CD4-positive, alpha-beta T cell (primary cell): ENCODE measurements at regions not wholly inside any gene's neighbourhood (a gene's known extent, or its start where the extent isn't known, plus 50 kb on each side); places are given as distances from the start of the nearest gene placed in this dataset.

Source experiments
- ATAC-seq: fragments of 200-7000 bp; cut with Tn5 transposase; one replicate; pipeline ENCODE4 v1.10.0; 2022; ENCODE audit warnings: mild to moderate bottlenecking; ENCODE audit not compliant: poor library complexity
- CTCF ChIA-PET: fragments of 350-600 bp; sonication (Branson Sonifier 250); formaldehyde crosslinking; loops from one replicate; lab custom pipeline; 2021; ENCODE audit warnings: antibody characterized with exemption, inconsistent platforms; lab: Charles Lee
- POLR2A ChIA-PET: fragments of 350-600 bp; sonication (Branson Sonifier 250); formaldehyde crosslinking; loops from one replicate; lab custom pipeline; 2021; ENCODE audit warnings: antibody characterized with exemption, inconsistent platforms; lab: Charles Lee
- DNase-seq, 14 experiments: peaks; one replicate each; pipeline ENCODE4 v3.0.0-alpha.2; 2013 to 2020; ENCODE audit warnings: mixed read lengths in 2 of 14
- H3K27ac ChIP-seq, 2 donors: one replicate each; pipeline versions ENCODE4 v1.5.1 to v1.7.0; 2013; ENCODE audit warnings: low read length in 2 of 2, low read depth in 1 of 2, mild to moderate bottlenecking in 1 of 2
- H3K27me3 ChIP-seq, 2 experiments: 1 replicate in 1 of 2; 2 replicates in 1 of 2; pipeline versions ENCODE4 v1.6.1 to v1.7.0; 2013; ENCODE audit warnings: low read length in 2 of 2, control low read depth in 1 of 2, mild to moderate bottlenecking in 1 of 2, moderate library complexity in 1 of 2; ENCODE audit not compliant: insufficient read depth in 2 of 2, control insufficient read depth in 1 of 2
- H3K36me3 ChIP-seq: one replicate; pipeline ENCODE4 v1.6.1; 2013; ENCODE audit warnings: low read length, control low read depth; ENCODE audit not compliant: insufficient read depth
- H3K4me1 ChIP-seq: one replicate; pipeline ENCODE4 v1.6.1; 2013; ENCODE audit warnings: low read length, control low read depth; ENCODE audit not compliant: insufficient read depth
- H3K4me3 ChIP-seq: one replicate; pipeline ENCODE4 v1.5.1; 2013; ENCODE audit warnings: mild to moderate bottlenecking, low read length, moderate library complexity
- H3K9me3 ChIP-seq, 2 experiments: 1 replicate in 1 of 2; 2 replicates in 1 of 2; pipeline versions ENCODE4 v1.6.1 to v1.7.0; 2013; ENCODE audit warnings: low read length in 2 of 2, mild to moderate bottlenecking in 2 of 2, control low read depth in 1 of 2, moderate library complexity in 1 of 2; ENCODE audit not compliant: control insufficient read depth in 1 of 2, insufficient read depth in 1 of 2
- H3K27ac Mint-ChIP-seq: one replicate; pipeline ENCODE4 v1.8.0; 2020; ENCODE audit warnings: mixed read lengths
- H3K27me3 Mint-ChIP-seq: one replicate; pipeline ENCODE4 v1.8.0; 2021; ENCODE audit warnings: mixed read lengths
- H3K36me3 Mint-ChIP-seq: one replicate; pipeline ENCODE4 v1.8.0; 2021; ENCODE audit warnings: low read depth, mixed read lengths
- H3K4me1 Mint-ChIP-seq: one replicate; pipeline ENCODE4 v1.8.0; 2021; ENCODE audit warnings: low read depth, mixed read lengths
- H3K4me3 Mint-ChIP-seq: one replicate; pipeline ENCODE4 v1.8.0; 2020; ENCODE audit warnings: mild to moderate bottlenecking, mixed read lengths
- H3K9me3 Mint-ChIP-seq: one replicate; pipeline ENCODE4 v1.8.0; 2020; ENCODE audit warnings: mixed read lengths
- intact Hi-C, 2 experiments: fragments of 100-400 bp; cut with DNase I in 1 of 2; cut with micrococcal nuclease in 1 of 2; formaldehyde crosslinking; loops; one replicate each; pipeline versions ENCODE4 v1.15.1 to v1.9.0; 2023 to 2025; cut with DNase I, micrococcal nuclease
- TF ChIP-seq, protein P1 (sequence below): fragments of 200-600 bp; IDR thresholded peaks from one replicate; pipeline ENCODE4 v1.8.0; 2022; ENCODE audit warnings: antibody characterized with exemption, mild to moderate bottlenecking

DNA sequence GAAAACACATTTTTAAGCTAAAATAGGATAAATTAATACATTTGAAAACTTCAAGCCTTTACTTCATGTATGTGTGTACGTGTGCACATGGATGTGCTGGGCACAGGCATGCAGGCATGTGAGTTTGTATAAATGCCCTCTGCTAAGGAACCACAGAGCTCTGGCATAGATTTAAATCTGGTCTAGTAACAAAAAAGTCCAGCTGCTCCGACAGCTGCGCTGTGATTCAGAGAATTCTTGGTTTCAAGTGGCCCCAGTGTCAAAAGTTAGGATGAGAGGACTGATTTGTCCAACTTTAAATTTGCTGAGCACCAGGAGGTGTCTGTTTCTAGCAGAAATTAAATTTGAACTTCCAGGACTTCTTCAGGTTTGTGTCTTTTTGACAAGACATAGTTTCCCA, 203.7 kb upstream of the TUT7 start:
- no peak overlapping the region for H3K4me3 Mint-ChIP-seq
- TF ChIP-seq, protein P1, sequence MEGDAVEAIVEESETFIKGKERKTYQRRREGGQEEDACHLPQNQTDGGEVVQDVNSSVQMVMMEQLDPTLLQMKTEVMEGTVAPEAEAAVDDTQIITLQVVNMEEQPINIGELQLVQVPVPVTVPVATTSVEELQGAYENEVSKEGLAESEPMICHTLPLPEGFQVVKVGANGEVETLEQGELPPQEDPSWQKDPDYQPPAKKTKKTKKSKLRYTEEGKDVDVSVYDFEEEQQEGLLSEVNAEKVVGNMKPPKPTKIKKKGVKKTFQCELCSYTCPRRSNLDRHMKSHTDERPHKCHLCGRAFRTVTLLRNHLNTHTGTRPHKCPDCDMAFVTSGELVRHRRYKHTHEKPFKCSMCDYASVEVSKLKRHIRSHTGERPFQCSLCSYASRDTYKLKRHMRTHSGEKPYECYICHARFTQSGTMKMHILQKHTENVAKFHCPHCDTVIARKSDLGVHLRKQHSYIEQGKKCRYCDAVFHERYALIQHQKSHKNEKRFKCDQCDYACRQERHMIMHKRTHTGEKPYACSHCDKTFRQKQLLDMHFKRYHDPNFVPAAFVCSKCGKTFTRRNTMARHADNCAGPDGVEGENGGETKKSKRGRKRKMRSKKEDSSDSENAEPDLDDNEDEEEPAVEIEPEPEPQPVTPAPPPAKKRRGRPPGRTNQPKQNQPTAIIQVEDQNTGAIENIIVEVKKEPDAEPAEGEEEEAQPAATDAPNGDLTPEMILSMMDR = no peak
- DNase-seq (no peak), ATAC-seq (no peak)
- no peaks in the 10 kb centered on the region for H3K36me3 Mint-ChIP-seq
- Histone ChIP-seq H3K4me1 (no peaks in the 10 kb centered on the region), H3K27me3 (no peaks in the 10 kb centered on the region), H3K4me3 (no peak overlapping the region), H3K9me3 (no peaks in the 10 kb centered on the region), H3K36me3 (no peaks in the 10 kb centered on the region), H3K27ac (no peak overlapping the region)
- peaks cover 20% of the 10 kb centered on the region for H3K27me3 Mint-ChIP-seq
- H3K27ac Mint-ChIP-seq = no peak overlapping the region
- H3K9me3 Mint-ChIP-seq = no peaks in the 10 kb centered on the region
- ChIA-PET CTCF (no interaction called here), POLR2A (no interaction called here)
- intact Hi-C loops = no loop called here
- no peaks in the 10 kb centered on the region for H3K4me1 Mint-ChIP-seq

DNA sequence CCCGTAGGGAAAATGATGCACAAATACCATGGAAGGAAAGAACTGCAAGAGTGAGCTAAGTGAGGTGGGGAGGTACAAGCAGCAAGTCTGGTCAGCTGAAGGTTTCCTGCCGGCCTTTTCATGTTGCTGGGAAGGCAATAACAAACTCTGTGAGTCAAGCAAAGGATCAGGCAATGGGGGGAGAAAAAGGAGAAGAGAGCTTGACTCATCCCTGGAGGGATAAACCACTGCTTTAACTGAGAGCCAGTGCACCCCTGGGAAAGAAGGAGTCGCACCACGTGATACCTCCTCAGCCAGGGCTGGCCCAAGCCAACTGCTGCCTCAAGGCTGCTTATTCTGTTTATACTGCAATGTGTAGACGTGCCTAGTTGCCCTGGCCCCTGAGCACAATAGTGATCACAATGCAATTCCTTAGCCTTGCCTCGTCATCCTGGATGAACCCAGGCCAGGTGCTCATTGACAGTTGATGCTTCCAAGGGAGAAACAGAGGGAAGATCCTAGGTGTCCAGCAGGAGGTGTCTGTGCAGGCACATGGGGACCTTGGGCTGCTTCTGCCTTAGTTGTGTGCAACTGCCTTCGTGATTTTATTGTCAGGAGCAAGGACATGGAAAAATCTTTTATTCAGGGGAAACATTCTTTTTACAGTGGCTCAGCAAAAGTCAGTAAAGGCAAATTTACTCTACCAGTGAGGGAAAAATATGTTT, 203.0 kb upstream of the TUT7 start:
- H3K27me3 ChIP-seq = no peaks in the 10 kb centered on the region
- intact Hi-C loops = no loop called here
- H3K4me1 Mint-ChIP-seq = no peaks in the 10 kb centered on the region
- ChIA-PET POLR2A (no interaction called here), CTCF (no interaction called here)
- peaks cover 27% of the 10 kb centered on the region for H3K27me3 Mint-ChIP-seq
- no peaks in the 10 kb centered on the region for H3K36me3 Mint-ChIP-seq
- DNase-seq (no peak), ATAC-seq (no peak)
- H3K36me3 ChIP-seq = no peaks in the 10 kb centered on the region
- H3K4me3 ChIP-seq = no peak overlapping the region
- H3K27ac ChIP-seq = no peak overlapping the region
- no peaks in the 10 kb centered on the region for H3K9me3 ChIP-seq
- no peak overlapping the region for H3K4me3 Mint-ChIP-seq
- no peak overlapping the region for H3K27ac Mint-ChIP-seq
- H3K9me3 Mint-ChIP-seq = no peaks in the 10 kb centered on the region
- H3K4me1 ChIP-seq = no peaks in the 10 kb centered on the region
- TF ChIP-seq, protein P1 = no peak

DNA sequence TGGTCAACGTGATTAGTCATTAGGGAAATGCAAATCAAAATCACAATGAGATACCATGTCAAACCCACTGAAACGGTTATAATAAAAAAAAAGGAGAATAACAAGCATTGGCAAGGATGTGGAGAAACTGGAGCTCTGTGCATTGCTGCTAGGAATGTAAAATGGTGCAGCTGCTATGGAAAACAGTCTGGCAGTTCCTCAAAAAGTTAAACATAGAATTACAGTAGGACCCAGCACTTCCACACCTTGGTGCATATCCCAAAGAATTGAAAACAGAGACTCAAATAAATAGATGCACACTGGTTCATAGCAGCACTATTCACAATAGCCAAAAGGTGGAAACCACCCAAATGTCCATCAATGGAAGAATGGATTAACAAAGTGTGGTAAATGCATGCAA, 201.5 kb upstream of the TUT7 start:
- Histone ChIP-seq H3K4me1 (no peaks in the 10 kb centered on the region), H3K4me3 (no peak overlapping the region), H3K36me3 (no peaks in the 10 kb centered on the region), H3K9me3 (no peaks in the 10 kb centered on the region), H3K27ac (no peak overlapping the region), H3K27me3 (no peaks in the 10 kb centered on the region)
- TF ChIP-seq, protein P1 = no peak
- CTCF ChIA-PET = no interaction called here
- intact Hi-C loops = no loop called here
- H3K27ac Mint-ChIP-seq = no peak overlapping the region
- DNase-seq (no peak), ATAC-seq (no peak)
- POLR2A ChIA-PET = no interaction called here
- peaks cover 27% of the 10 kb centered on the region for H3K27me3 Mint-ChIP-seq
- no peak overlapping the region for H3K4me3 Mint-ChIP-seq
- H3K36me3 Mint-ChIP-seq = no peaks in the 10 kb centered on the region
- H3K9me3 Mint-ChIP-seq = no peaks in the 10 kb centered on the region
- no peaks in the 10 kb centered on the region for H3K4me1 Mint-ChIP-seq
